Parathyroid adenoma (tissue), 2 donors: ENCODE measurements at regions not wholly inside any gene's neighbourhood (a gene's known extent, or its start where the extent isn't known, plus 50 kb on each side); places are given as distances from the start of the nearest gene placed in this dataset.

ENCODE experiments used
- H2AFZ ChIP-seq: fragments of 300-600 bp; sonication (generic); one replicate; pipeline ENCODE4 v1.7.0; 2017; ENCODE audit warnings: antibody characterized with exemption, mild to moderate bottlenecking
- H3K27ac ChIP-seq: fragments of 300-600 bp; sonication (generic); one replicate; pipeline ENCODE4 v1.7.0; 2017
- H3K27me3 ChIP-seq: fragments of 300-600 bp; sonication (generic); one replicate; pipeline ENCODE4 v1.7.0; 2017; ENCODE audit warnings: low read length; ENCODE audit not compliant: control insufficient read depth, insufficient read depth
- H3K36me3 ChIP-seq: fragments of 300-600 bp; sonication (generic); one replicate; pipeline ENCODE4 v1.7.0; 2017; ENCODE audit warnings: low read length; ENCODE audit not compliant: control insufficient read depth, insufficient read depth
- H3K4me1 ChIP-seq: fragments of 300-600 bp; sonication (generic); one replicate; pipeline ENCODE4 v1.7.0; 2017; ENCODE audit warnings: control low read depth
- H3K4me2 ChIP-seq: fragments of 300-600 bp; sonication (generic); one replicate; pipeline ENCODE4 v1.7.0; 2017; ENCODE audit warnings: low read length
- H3K4me3 ChIP-seq: fragments of 300-600 bp; sonication (generic); one replicate; pipeline ENCODE4 v1.7.0; 2017; ENCODE audit warnings: low read depth, low read length
- H3K79me2 ChIP-seq: fragments of 300-600 bp; sonication (generic); one replicate; pipeline ENCODE4 v1.7.0; 2017; ENCODE audit warnings: control low read depth
- H3K9ac ChIP-seq: fragments of 300-600 bp; sonication (generic); one replicate; pipeline ENCODE4 v1.7.0; 2017; ENCODE audit warnings: mild to moderate bottlenecking
- H3K9me3 ChIP-seq: fragments of 300-600 bp; sonication (generic); one replicate; pipeline ENCODE4 v1.7.0; 2017; ENCODE audit warnings: low read length; ENCODE audit not compliant: control insufficient read depth
- TF ChIP-seq, protein P1 (sequence below): fragments of 300-600 bp; sonication (generic); IDR thresholded peaks from one replicate; pipeline ENCODE4 v1.7.0; 2017; ENCODE audit warnings: antibody characterized with exemption, mild to moderate bottlenecking
- donor health status: primary hyperparathyroidism.

DNA sequence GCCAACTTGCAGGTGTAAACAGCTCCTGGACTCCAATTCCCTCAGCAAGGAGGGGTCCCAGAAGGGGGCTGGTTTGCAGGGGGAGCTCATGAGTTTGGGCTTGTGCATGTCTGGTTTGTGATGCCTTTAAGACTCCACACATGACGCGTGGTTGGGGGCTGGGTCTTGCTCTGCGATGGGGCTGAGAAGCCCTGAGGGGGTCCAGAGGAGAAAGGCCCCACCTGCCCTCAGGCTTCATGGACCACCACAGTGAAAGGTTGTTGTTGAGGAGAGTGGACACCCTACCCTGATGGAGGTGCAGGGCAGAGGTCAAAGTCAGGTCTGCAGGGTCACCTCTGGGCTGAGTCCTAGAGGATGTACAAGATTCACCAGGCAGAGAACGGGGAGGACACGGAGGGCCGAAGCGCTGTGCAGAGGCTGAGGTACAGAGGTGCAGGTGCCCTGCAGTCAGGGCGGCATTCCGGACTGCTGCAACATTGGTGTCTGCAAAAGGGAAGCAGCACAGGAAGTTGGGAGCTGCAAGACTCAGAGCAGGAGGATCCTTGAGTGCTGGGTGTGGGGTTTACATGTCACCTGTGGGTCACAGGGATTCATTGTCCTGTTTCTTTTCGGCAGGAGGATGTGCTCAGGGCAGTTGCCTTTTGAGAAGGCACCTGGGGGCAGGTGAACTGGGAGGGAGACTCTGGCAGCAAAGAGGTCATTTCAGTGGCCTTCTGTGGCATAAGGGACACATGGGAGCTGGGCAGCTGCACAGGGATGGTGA is 399.4 kb downstream of the PTPRU start:
- Histone ChIP-seq H3K9me3 (no peaks in the 10 kb centered on the region), H3K27me3 (no peaks in the 10 kb centered on the region), H3K4me1 (no peaks in the 10 kb centered on the region), H2AFZ (no peak overlapping the region), H3K36me3 (no peaks in the 10 kb centered on the region), H3K79me2 (no peaks in the 10 kb centered on the region), H3K9ac (no peak overlapping the region), H3K4me3 (no peak overlapping the region), H3K4me2 (no peak overlapping the region), H3K27ac (no peak overlapping the region)
- TF ChIP-seq, protein P1, sequence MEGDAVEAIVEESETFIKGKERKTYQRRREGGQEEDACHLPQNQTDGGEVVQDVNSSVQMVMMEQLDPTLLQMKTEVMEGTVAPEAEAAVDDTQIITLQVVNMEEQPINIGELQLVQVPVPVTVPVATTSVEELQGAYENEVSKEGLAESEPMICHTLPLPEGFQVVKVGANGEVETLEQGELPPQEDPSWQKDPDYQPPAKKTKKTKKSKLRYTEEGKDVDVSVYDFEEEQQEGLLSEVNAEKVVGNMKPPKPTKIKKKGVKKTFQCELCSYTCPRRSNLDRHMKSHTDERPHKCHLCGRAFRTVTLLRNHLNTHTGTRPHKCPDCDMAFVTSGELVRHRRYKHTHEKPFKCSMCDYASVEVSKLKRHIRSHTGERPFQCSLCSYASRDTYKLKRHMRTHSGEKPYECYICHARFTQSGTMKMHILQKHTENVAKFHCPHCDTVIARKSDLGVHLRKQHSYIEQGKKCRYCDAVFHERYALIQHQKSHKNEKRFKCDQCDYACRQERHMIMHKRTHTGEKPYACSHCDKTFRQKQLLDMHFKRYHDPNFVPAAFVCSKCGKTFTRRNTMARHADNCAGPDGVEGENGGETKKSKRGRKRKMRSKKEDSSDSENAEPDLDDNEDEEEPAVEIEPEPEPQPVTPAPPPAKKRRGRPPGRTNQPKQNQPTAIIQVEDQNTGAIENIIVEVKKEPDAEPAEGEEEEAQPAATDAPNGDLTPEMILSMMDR = no peak

DNA sequence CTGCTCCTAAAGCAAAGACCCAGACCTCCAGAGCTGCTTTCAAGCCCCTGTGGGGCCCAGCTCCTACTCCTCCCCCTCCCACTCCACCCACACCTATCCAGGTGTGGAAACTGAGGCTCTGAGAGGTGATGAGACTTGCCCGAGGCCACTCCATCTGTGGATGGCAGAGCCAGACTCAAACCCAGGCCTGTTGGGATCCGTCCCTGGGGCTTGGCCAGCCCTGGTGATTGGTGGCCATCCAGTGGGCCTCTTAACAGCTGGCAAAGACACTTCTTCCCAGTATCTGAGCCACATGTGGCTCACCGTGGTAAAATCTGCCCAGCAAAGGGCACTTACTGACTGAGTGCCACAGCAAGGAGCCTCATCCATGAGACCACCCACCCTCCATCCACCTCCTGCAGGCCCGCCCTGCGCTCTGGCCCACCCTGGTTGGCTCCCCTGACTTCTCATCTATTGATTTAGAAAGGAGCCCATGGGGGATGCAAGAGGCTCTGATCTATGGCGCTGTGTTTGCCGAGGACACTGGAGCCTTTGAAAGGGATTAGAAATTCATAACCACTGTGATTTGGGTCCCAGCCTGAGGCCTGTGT is 398.5 kb downstream of the PTPRU start:
- no peaks in the 10 kb centered on the region for H3K4me1 ChIP-seq
- no peaks in the 10 kb centered on the region for H3K36me3 ChIP-seq
- no peaks in the 10 kb centered on the region for H3K9me3 ChIP-seq
- no peak overlapping the region for H2AFZ ChIP-seq
- H3K4me2 ChIP-seq = no peak overlapping the region
- no peak overlapping the region for H3K27ac ChIP-seq
- no peak overlapping the region for H3K9ac ChIP-seq
- no peaks in the 10 kb centered on the region for H3K27me3 ChIP-seq
- H3K4me3 ChIP-seq = no peak overlapping the region
- H3K79me2 ChIP-seq = no peaks in the 10 kb centered on the region
- TF ChIP-seq, protein P1 = no peak

DNA sequence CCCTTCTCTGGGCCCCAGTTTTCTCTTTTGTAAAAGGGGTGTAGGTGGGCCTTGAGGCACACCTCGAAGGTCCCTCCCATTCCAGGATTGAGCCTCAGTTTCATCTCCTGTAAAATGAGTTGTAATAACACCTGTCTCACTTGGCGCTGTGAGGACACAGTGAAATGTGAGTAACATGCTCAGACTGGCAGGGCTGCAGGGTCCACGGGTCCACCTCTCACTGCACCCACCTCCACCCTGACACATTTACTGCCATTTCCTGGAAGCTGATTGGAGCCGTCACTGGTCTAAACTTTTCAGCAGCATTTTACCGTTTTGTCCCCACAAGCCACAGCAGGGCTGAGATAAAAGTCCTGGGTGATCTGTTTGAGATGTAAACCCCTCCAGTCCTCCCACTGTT is 398.0 kb downstream of the PTPRU start:
- TF ChIP-seq, protein P1 = no peak
- H3K4me1 ChIP-seq = no peaks in the 10 kb centered on the region
- H3K9ac ChIP-seq = no peak overlapping the region
- H3K79me2 ChIP-seq = no peaks in the 10 kb centered on the region
- no peaks in the 10 kb centered on the region for H3K9me3 ChIP-seq
- H3K27me3 ChIP-seq = no peaks in the 10 kb centered on the region
- H3K4me3 ChIP-seq = no peak overlapping the region
- H3K4me2 ChIP-seq = no peak overlapping the region
- no peak overlapping the region for H2AFZ ChIP-seq
- no peak overlapping the region for H3K27ac ChIP-seq
- H3K36me3 ChIP-seq = no peaks in the 10 kb centered on the region

DNA sequence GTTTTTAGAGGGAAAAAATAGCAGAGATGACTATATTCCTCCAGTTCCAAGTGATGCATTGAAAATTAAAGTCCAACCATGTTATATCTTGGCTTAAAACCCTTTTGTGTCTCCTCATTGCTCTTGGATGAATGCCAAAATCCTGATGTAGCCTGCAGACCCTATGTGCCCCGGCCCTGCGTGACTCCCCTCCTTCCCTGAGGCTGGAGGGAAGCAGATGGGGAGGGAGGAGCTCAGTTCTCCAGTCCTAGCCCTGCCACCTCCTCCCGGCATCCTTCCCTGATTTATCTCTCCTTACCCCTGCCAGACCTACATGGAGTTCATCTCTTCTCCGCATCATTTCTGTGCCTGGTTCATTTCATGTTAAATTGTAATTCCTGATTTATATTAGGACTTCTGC is 397.4 kb downstream of the PTPRU start:
- Histone ChIP-seq H3K9me3 (no peaks in the 10 kb centered on the region), H3K36me3 (no peaks in the 10 kb centered on the region), H3K79me2 (no peaks in the 10 kb centered on the region), H3K27me3 (no peaks in the 10 kb centered on the region), H3K4me3 (no peak overlapping the region), H3K4me2 (no peak overlapping the region), H2AFZ (no peak overlapping the region), H3K27ac (no peak overlapping the region), H3K4me1 (no peaks in the 10 kb centered on the region), H3K9ac (no peak overlapping the region)
- TF ChIP-seq, protein P1 = no peak
